OCI-LY3 (cell line): ENCODE measurements at regions not wholly inside any gene's neighbourhood (a gene's known extent, or its start where the extent isn't known, plus 50 kb on each side); places are given as distances from the start of the nearest gene placed in this dataset.

Source experiments
- CTCF ChIP-seq: fragments of 200-600, 300-600 bp; sonication (generic); IDR thresholded peaks from 2 replicates; pipeline ENCODE4 v1.5.1; 2014; ENCODE audit warnings: antibody characterized with exemption, low read length, low read depth
- EZH2phosphoT487 ChIP-seq: fragments of 200-600 bp; shearing (Covaris generic); IDR thresholded peaks from 2 replicates; pipeline ENCODE4 v1.6.1; 2018; ENCODE audit warnings: antibody characterized with exemption, mixed run types, low read depth

GRCh38 chr13:74758188-74758587, 624.0 kb upstream of the KLF12 start:
- TF ChIP-seq CTCF, result no peak
- TF ChIP-seq EZH2phosphoT487, result no peak
